ENCODE measurements at regions not wholly inside any gene's neighbourhood (a gene's known extent, or its start where the extent isn't known, plus 50 kb on each side); places are given as distances from the start of the nearest gene placed in this dataset.

GRCh38 chr11:95547976-95548375 is 241.6 kb downstream of the FAM76B start:
- Histone ChIP-seq H3K9me3 (ENCODE audit: control insufficient read depth in 2 of 2, low read length in 2 of 2) (no peaks in the 10 kb centered on the region), H3K4me1 (ENCODE audit: control insufficient read depth, insufficient read depth, low read length) (no peaks in the 10 kb centered on the region), H3K4me3 (ENCODE audit: low read length in 2 of 2) (no peak overlapping the region), H3K27me3 (ENCODE audit: control insufficient read depth in 1 of 2, insufficient read depth in 2 of 2, low read length in 2 of 2) (no peaks in the 10 kb centered on the region), H3K9ac (ENCODE audit: low read length in 2 of 2) (no peak overlapping the region), H3K36me3 (ENCODE audit: control insufficient read depth in 2 of 2, insufficient read depth in 2 of 2, low read length in 2 of 2) (no peaks in the 10 kb centered on the region), H3K27ac (ENCODE audit: low read length) (no peak overlapping the region)

DNA sequence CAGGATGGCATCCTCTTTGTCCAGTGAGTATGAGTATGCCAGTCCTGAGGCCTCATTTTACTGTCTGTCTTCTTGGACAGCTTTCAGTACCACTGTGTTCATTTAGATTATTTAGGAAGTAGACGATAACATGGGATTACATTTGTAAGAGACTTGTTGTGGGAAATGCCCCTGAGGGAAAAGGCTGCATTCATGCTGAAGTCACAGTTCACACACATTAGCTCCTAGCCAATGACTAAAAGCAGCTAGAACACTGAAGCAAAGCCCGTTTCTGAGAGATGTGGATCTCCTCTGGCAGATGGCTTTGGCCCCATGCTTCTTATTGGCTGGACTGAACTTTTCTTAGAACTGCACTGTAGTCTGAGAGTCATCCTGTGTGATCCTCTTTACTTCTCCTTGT is 242.4 kb downstream of the FAM76B start:
- H3K9ac ChIP-seq (ENCODE audit: low read length in 2 of 2) = no peak overlapping the region
- no peaks in the 10 kb centered on the region for H3K9me3 ChIP-seq (ENCODE audit: control insufficient read depth in 2 of 2, low read length in 2 of 2)
- H3K27ac ChIP-seq (ENCODE audit: low read length) = no peak overlapping the region
- no peaks in the 10 kb centered on the region for H3K36me3 ChIP-seq (ENCODE audit: control insufficient read depth in 2 of 2, insufficient read depth in 2 of 2, low read length in 2 of 2)
- H3K4me3 ChIP-seq (ENCODE audit: low read length in 2 of 2) = no peak overlapping the region
- H3K27me3 ChIP-seq (ENCODE audit: control insufficient read depth in 1 of 2, insufficient read depth in 2 of 2, low read length in 2 of 2) = no peaks in the 10 kb centered on the region
- H3K4me1 ChIP-seq (ENCODE audit: control insufficient read depth, insufficient read depth, low read length) = no peaks in the 10 kb centered on the region

DNA sequence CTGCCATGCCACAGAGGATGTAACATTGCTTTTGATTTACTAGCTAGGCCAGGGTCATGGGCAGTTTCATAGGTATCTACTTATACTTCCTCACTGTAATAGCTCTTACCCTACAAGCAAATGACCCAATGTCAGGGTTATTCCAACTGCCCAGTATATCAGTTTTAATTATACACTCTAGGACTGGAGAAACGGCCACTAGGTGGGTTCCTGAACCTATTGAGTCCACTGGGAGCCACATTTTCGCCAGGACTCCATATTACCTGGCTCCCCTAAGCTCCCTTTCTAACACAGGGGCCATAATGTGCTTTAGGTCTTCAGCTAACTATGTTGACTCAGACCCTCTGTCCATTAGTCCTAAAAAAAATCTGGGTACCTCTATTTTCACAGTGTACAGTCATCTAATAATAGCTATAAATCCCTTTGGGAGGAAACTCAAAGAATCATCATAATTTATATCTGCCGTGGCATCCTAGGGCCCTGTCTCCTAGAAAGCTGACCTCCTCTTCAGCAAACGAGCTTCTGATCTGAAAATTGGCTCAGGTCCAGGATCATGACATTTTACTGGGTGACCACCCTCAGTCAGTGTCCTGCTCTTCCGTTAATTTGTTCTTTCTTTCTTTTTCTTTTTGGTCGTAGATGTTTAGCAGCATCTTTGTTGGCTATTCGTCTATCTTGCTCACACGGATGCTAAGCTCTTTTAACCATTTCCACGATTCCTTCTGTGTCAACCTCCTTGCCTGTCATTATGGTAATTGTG is 244.3 kb downstream of the FAM76B start:
- Histone ChIP-seq H3K4me1 (ENCODE audit: control insufficient read depth, insufficient read depth, low read length) (no peaks in the 10 kb centered on the region), H3K36me3 (ENCODE audit: control insufficient read depth in 2 of 2, insufficient read depth in 2 of 2, low read length in 2 of 2) (no peaks in the 10 kb centered on the region), H3K9me3 (ENCODE audit: control insufficient read depth in 2 of 2, low read length in 2 of 2) (no peaks in the 10 kb centered on the region)

GRCh38 chr11:95544095-95544856 is 245.3 kb downstream of the FAM76B start:
- H3K27ac ChIP-seq (ENCODE audit: low read length) = no peak overlapping the region
- no peak overlapping the region for H3K4me3 ChIP-seq (ENCODE audit: low read length in 2 of 2)
- no peaks in the 10 kb centered on the region for H3K9me3 ChIP-seq (ENCODE audit: control insufficient read depth in 2 of 2, low read length in 2 of 2)
- H3K4me1 ChIP-seq (ENCODE audit: control insufficient read depth, insufficient read depth, low read length) = no peaks in the 10 kb centered on the region
- H3K27me3 ChIP-seq (ENCODE audit: control insufficient read depth in 1 of 2, insufficient read depth in 2 of 2, low read length in 2 of 2) = no peaks in the 10 kb centered on the region
- no peaks in the 10 kb centered on the region for H3K36me3 ChIP-seq (ENCODE audit: control insufficient read depth in 2 of 2, insufficient read depth in 2 of 2, low read length in 2 of 2)
- H3K9ac ChIP-seq (ENCODE audit: low read length in 2 of 2) = no peak overlapping the region

More for the DNA sequence above, 244.3 kb downstream of the FAM76B start:
- no peak overlapping the region for H3K4me3 ChIP-seq (ENCODE audit: low read length in 2 of 2)
- H3K27ac ChIP-seq (ENCODE audit: low read length) = no peak overlapping the region
- H3K9ac ChIP-seq (ENCODE audit: low read length in 2 of 2) = no peak overlapping the region
- no peaks in the 10 kb centered on the region for H3K27me3 ChIP-seq (ENCODE audit: control insufficient read depth in 1 of 2, insufficient read depth in 2 of 2, low read length in 2 of 2)

GRCh38 chr11:95542868-95543551 is 246.6 kb downstream of the FAM76B start:
- no peak overlapping the region for H3K9ac ChIP-seq (ENCODE audit: low read length in 2 of 2)
- H3K9me3 ChIP-seq (ENCODE audit: control insufficient read depth in 2 of 2, low read length in 2 of 2) = no peaks in the 10 kb centered on the region
- H3K27ac ChIP-seq (ENCODE audit: low read length) = no peak overlapping the region
- H3K4me3 ChIP-seq (ENCODE audit: low read length in 2 of 2) = no peak overlapping the region
- H3K36me3 ChIP-seq (ENCODE audit: control insufficient read depth in 2 of 2, insufficient read depth in 2 of 2, low read length in 2 of 2) = no peaks in the 10 kb centered on the region
- H3K4me1 ChIP-seq (ENCODE audit: control insufficient read depth, insufficient read depth, low read length) = no peaks in the 10 kb centered on the region
- H3K27me3 ChIP-seq (ENCODE audit: control insufficient read depth in 1 of 2, insufficient read depth in 2 of 2, low read length in 2 of 2) = no peaks in the 10 kb centered on the region

GRCh38 chr11:95541715-95542114 is 247.9 kb downstream of the FAM76B start:
- Histone ChIP-seq H3K4me1 (ENCODE audit: control insufficient read depth, insufficient read depth, low read length) (no peaks in the 10 kb centered on the region), H3K4me3 (ENCODE audit: low read length in 2 of 2) (no peak overlapping the region), H3K36me3 (ENCODE audit: control insufficient read depth in 2 of 2, insufficient read depth in 2 of 2, low read length in 2 of 2) (no peaks in the 10 kb centered on the region), H3K27me3 (ENCODE audit: control insufficient read depth in 1 of 2, insufficient read depth in 2 of 2, low read length in 2 of 2) (no peaks in the 10 kb centered on the region), H3K9ac (ENCODE audit: low read length in 2 of 2) (no peak overlapping the region), H3K9me3 (ENCODE audit: control insufficient read depth in 2 of 2, low read length in 2 of 2) (no peaks in the 10 kb centered on the region), H3K27ac (ENCODE audit: low read length) (no peak overlapping the region)

GRCh38 chr11:95536047-95536690 is 253.4 kb downstream of the FAM76B start:
- Histone ChIP-seq H3K27ac (ENCODE audit: low read length) (no peak overlapping the region), H3K9ac (ENCODE audit: low read length in 2 of 2) (no peak overlapping the region), H3K4me3 (ENCODE audit: low read length in 2 of 2) (no peak overlapping the region), H3K9me3 (ENCODE audit: control insufficient read depth in 2 of 2, low read length in 2 of 2) (no peaks in the 10 kb centered on the region), H3K27me3 (ENCODE audit: control insufficient read depth in 1 of 2, insufficient read depth in 2 of 2, low read length in 2 of 2) (no peaks in the 10 kb centered on the region), H3K4me1 (ENCODE audit: control insufficient read depth, insufficient read depth, low read length) (no peaks in the 10 kb centered on the region), H3K36me3 (ENCODE audit: control insufficient read depth in 2 of 2, insufficient read depth in 2 of 2, low read length in 2 of 2) (no peaks in the 10 kb centered on the region)

DNA sequence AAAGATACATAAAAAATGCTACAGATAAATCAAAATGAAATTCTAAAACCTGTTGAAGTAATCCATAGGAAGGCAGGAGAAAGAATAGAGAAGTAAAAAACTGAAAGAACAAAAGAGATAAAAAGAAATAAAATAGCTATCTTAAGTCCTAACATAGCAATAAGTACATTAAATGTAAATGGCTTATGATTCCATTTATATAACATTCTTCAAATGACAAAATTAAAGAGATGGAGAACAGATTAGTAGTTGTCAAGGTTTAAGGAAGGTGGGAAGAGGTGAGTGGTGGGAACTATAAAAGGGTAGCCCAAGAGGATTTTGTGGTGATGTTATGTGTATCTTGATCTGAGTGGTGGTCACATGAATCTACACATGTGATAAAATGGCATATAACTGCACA is 254.8 kb downstream of the FAM76B start:
- Histone ChIP-seq H3K27me3 (ENCODE audit: control insufficient read depth in 1 of 2, insufficient read depth in 2 of 2, low read length in 2 of 2) (no peaks in the 10 kb centered on the region), H3K4me1 (ENCODE audit: control insufficient read depth, insufficient read depth, low read length) (no peaks in the 10 kb centered on the region), H3K27ac (ENCODE audit: low read length) (no peak overlapping the region), H3K9ac (ENCODE audit: low read length in 2 of 2) (no peak overlapping the region), H3K4me3 (ENCODE audit: low read length in 2 of 2) (no peak overlapping the region), H3K9me3 (ENCODE audit: control insufficient read depth in 2 of 2, low read length in 2 of 2) (no peaks in the 10 kb centered on the region), H3K36me3 (ENCODE audit: control insufficient read depth in 2 of 2, insufficient read depth in 2 of 2, low read length in 2 of 2) (no peaks in the 10 kb centered on the region)

DNA sequence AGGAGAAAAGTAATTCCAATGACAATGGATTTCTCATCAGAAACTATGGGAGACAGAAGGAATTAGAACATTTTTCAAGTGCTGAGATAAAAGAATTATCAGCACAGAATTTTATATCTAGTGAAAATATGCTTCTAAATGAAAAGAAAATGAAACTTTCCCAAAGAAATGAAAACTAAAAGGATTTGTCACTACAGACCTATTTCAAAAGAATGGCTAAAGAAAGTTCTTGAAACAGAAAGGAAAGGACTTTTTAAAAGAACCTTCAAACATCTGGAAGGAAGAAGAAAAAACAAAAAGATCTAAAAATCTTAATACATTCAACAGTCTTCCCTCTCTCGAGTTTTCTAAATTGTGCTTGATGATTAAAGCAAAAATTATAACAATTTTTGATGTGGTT is 255.4 kb downstream of the FAM76B start:
- H3K4me1 ChIP-seq (ENCODE audit: control insufficient read depth, insufficient read depth, low read length) = no peaks in the 10 kb centered on the region
- H3K36me3 ChIP-seq (ENCODE audit: control insufficient read depth in 2 of 2, insufficient read depth in 2 of 2, low read length in 2 of 2) = no peaks in the 10 kb centered on the region
- no peak overlapping the region for H3K9ac ChIP-seq (ENCODE audit: low read length in 2 of 2)
- H3K4me3 ChIP-seq (ENCODE audit: low read length in 2 of 2) = no peak overlapping the region
- H3K27me3 ChIP-seq (ENCODE audit: control insufficient read depth in 1 of 2, insufficient read depth in 2 of 2, low read length in 2 of 2) = no peaks in the 10 kb centered on the region
- H3K27ac ChIP-seq (ENCODE audit: low read length) = no peak overlapping the region
- no peaks in the 10 kb centered on the region for H3K9me3 ChIP-seq (ENCODE audit: control insufficient read depth in 2 of 2, low read length in 2 of 2)

GRCh38 chr11:95531116-95531515 is 258.5 kb downstream of the FAM76B start:
- Histone ChIP-seq H3K36me3 (ENCODE audit: control insufficient read depth in 2 of 2, insufficient read depth in 2 of 2, low read length in 2 of 2) (no peaks in the 10 kb centered on the region), H3K9ac (ENCODE audit: low read length in 2 of 2) (no peak overlapping the region), H3K9me3 (ENCODE audit: control insufficient read depth in 2 of 2, low read length in 2 of 2) (no peaks in the 10 kb centered on the region), H3K4me1 (ENCODE audit: control insufficient read depth, insufficient read depth, low read length) (no peaks in the 10 kb centered on the region), H3K27me3 (ENCODE audit: control insufficient read depth in 1 of 2, insufficient read depth in 2 of 2, low read length in 2 of 2) (no peaks in the 10 kb centered on the region), H3K4me3 (ENCODE audit: low read length in 2 of 2) (no peak overlapping the region), H3K27ac (ENCODE audit: low read length) (no peak overlapping the region)
